ENCODE measurements at regions not wholly inside any gene's neighbourhood (a gene's known extent, or its start where the extent isn't known, plus 50 kb on each side); places are given as distances from the start of the nearest gene placed in this dataset.

GRCh38 chr2:128756365-128756717 is 437.7 kb upstream of the HS6ST1 start:
- H3K4me2 ChIP-seq (ENCODE audit: extremely low read depth, insufficient read depth, low read length): no peak overlapping the region
- DNase-seq (ENCODE audit: low read depth in 2 of 2): peak in 1 of 2 donors; percentile 70
- no peak overlapping the region for H3K9ac ChIP-seq (ENCODE audit: insufficient read depth, low read length)
- H2AFZ ChIP-seq (ENCODE audit: low read length): no peak overlapping the region
- TF ChIP-seq EZH2 (IDR thresholded peaks at IDR 0.05; ENCODE audit: low read length, missing control alignments) (no peak), CTCF (conservative IDR thresholded peaks at IDR 0.05 in 1 of 2, IDR thresholded peaks at IDR 0.05 in 1 of 2; ENCODE audit: low read depth in 1 of 2, low read length in 2 of 2) (no peak)
- H4K20me1 ChIP-seq (ENCODE audit: control insufficient read depth, extremely low read depth, insufficient read depth, low read length): no peaks in the 10 kb centered on the region
- H3K27ac ChIP-seq (ENCODE audit: insufficient read depth, low read length): no peak overlapping the region
- H3K36me3 ChIP-seq (ENCODE audit: control insufficient read depth, insufficient read depth, low read length): no peaks in the 10 kb centered on the region
- H3K79me2 ChIP-seq (ENCODE audit: control insufficient read depth, insufficient read depth, low read length): no peaks in the 10 kb centered on the region
- H3K4me3 ChIP-seq (replicated peaks in 1 of 4; ENCODE audit: control extremely low read depth in 1 of 4, insufficient read depth in 1 of 4, low read depth in 3 of 4, low read length in 4 of 4): no peak overlapping the region
- H3K4me1 ChIP-seq (ENCODE audit: control insufficient read depth, extremely low read depth, insufficient read depth, low read length): no peaks in the 10 kb centered on the region
- peaks cover 3% of the 10 kb centered on the region for H3K27me3 ChIP-seq (ENCODE audit: control insufficient read depth, insufficient read depth, low read length)
- H3K9me3 ChIP-seq (ENCODE audit: control insufficient read depth, insufficient read depth, low read depth, low read length): no peaks in the 10 kb centered on the region

- Histone ChIP-seq H3K27ac (ENCODE audit: insufficient read depth, low read length) (no peak overlapping the region), H3K4me2 (ENCODE audit: extremely low read depth, insufficient read depth, low read length) (no peak overlapping the region), H3K9ac (ENCODE audit: insufficient read depth, low read length) (no peak overlapping the region), H3K36me3 (ENCODE audit: control insufficient read depth, insufficient read depth, low read length) (no peaks in the 10 kb centered on the region), H3K9me3 (ENCODE audit: control insufficient read depth, insufficient read depth, low read depth, low read length) (no peaks in the 10 kb centered on the region), H3K4me3 (replicated peaks in 1 of 4; ENCODE audit: control extremely low read depth in 1 of 4, insufficient read depth in 1 of 4, low read depth in 3 of 4, low read length in 4 of 4) (no peak overlapping the region), H2AFZ (ENCODE audit: low read length) (no peak overlapping the region), H4K20me1 (ENCODE audit: control insufficient read depth, extremely low read depth, insufficient read depth, low read length) (no peaks in the 10 kb centered on the region), H3K4me1 (ENCODE audit: control insufficient read depth, extremely low read depth, insufficient read depth, low read length) (no peaks in the 10 kb centered on the region), H3K27me3 (ENCODE audit: control insufficient read depth, insufficient read depth, low read length) (no peaks in the 10 kb centered on the region), H3K79me2 (ENCODE audit: control insufficient read depth, insufficient read depth, low read length) (no peaks in the 10 kb centered on the region)
- TF ChIP-seq CTCF (conservative IDR thresholded peaks at IDR 0.05 in 1 of 2, IDR thresholded peaks at IDR 0.05 in 1 of 2; ENCODE audit: low read depth in 1 of 2, low read length in 2 of 2) (no peak), EZH2 (IDR thresholded peaks at IDR 0.05; ENCODE audit: low read length, missing control alignments) (no peak)
- DNase-seq (ENCODE audit: low read depth in 2 of 2): no peak
Observed at GRCh38 chr2:128765811-128766210, 447.1 kb upstream of the HS6ST1 start.

- Histone ChIP-seq H3K4me2 (ENCODE audit: extremely low read depth, insufficient read depth, low read length) (no peak overlapping the region), H3K36me3 (ENCODE audit: control insufficient read depth, insufficient read depth, low read length) (no peaks in the 10 kb centered on the region), H3K4me3 (replicated peaks in 1 of 4; ENCODE audit: control extremely low read depth in 1 of 4, insufficient read depth in 1 of 4, low read depth in 3 of 4, low read length in 4 of 4) (no peak overlapping the region), H2AFZ (ENCODE audit: low read length) (no peak overlapping the region), H3K27me3 (ENCODE audit: control insufficient read depth, insufficient read depth, low read length) (no peaks in the 10 kb centered on the region), H3K9me3 (ENCODE audit: control insufficient read depth, insufficient read depth, low read depth, low read length) (no peaks in the 10 kb centered on the region), H3K27ac (ENCODE audit: insufficient read depth, low read length) (no peak overlapping the region), H3K9ac (ENCODE audit: insufficient read depth, low read length) (no peak overlapping the region), H3K4me1 (ENCODE audit: control insufficient read depth, extremely low read depth, insufficient read depth, low read length) (no peaks in the 10 kb centered on the region), H3K79me2 (ENCODE audit: control insufficient read depth, insufficient read depth, low read length) (no peaks in the 10 kb centered on the region), H4K20me1 (ENCODE audit: control insufficient read depth, extremely low read depth, insufficient read depth, low read length) (no peaks in the 10 kb centered on the region)
- no peak for TF ChIP-seq CTCF (conservative IDR thresholded peaks at IDR 0.05 in 1 of 2, IDR thresholded peaks at IDR 0.05 in 1 of 2; ENCODE audit: low read depth in 1 of 2, low read length in 2 of 2)
- no peak for TF ChIP-seq EZH2 (IDR thresholded peaks at IDR 0.05; ENCODE audit: low read length, missing control alignments)
- no peak for DNase-seq (ENCODE audit: low read depth in 2 of 2)
Observed at GRCh38 chr2:128768041-128768440, 449.4 kb upstream of the HS6ST1 start.
